ENCODE measurements at regions not wholly inside any gene's neighbourhood (a gene's known extent, or its start where the extent isn't known, plus 50 kb on each side); places are given as distances from the start of the nearest gene placed in this dataset.

- no peak for DNase-seq (ENCODE audit: low read depth, low spot score)
Observed at GRCh38 chr6:28707387-28708282, 182.0 kb downstream of the GPX5 start.

GRCh38 chr6:28709478-28710349 lies 184.0 kb downstream of the GPX5 start:
- DNase-seq (ENCODE audit: low read depth, low spot score): no peak

- DNase-seq (ENCODE audit: low read depth, low spot score): no peak
Observed at GRCh38 chr6:28710466-28711191, 184.9 kb downstream of the GPX5 start.

- DNase-seq (ENCODE audit: low read depth, low spot score): no peak
Observed at GRCh38 chr6:28711325-28711724, 185.6 kb downstream of the GPX5 start.

- DNase-seq (ENCODE audit: low read depth, low spot score): no peak
Observed at GRCh38 chr6:28711788-28712341, 186.2 kb downstream of the GPX5 start.

- no peak for DNase-seq (ENCODE audit: low read depth, low spot score)
Observed at GRCh38 chr6:28712982-28713381, 187.3 kb downstream of the GPX5 start.

- DNase-seq (ENCODE audit: low read depth, low spot score): no peak
Observed at GRCh38 chr6:28719275-28719940, 193.7 kb downstream of the GPX5 start.

- no peak for DNase-seq (ENCODE audit: low read depth, low spot score)
Observed at GRCh38 chr6:28720357-28721231, 194.9 kb downstream of the GPX5 start.

GRCh38 chr6:28721372-28721771 lies 195.7 kb downstream of the GPX5 start:
- DNase-seq (ENCODE audit: low read depth, low spot score): no peak

- no peak for DNase-seq (ENCODE audit: low read depth, low spot score)
Observed at GRCh38 chr6:28724395-28724794, 198.7 kb downstream of the GPX5 start.

- no peak for DNase-seq (ENCODE audit: low read depth, low spot score)
Observed at GRCh38 chr6:28725274-28725809, 198.4 kb downstream of the TRIM27 start.

- no peak for DNase-seq (ENCODE audit: low read depth, low spot score)
Observed at GRCh38 chr6:28725890-28726348, 197.9 kb downstream of the TRIM27 start.

GRCh38 chr6:28726569-28727309 lies 197.0 kb downstream of the TRIM27 start:
- no peak for DNase-seq (ENCODE audit: low read depth, low spot score)

- no peak for DNase-seq (ENCODE audit: low read depth, low spot score)
Observed at GRCh38 chr6:28727559-28728211, 196.1 kb downstream of the TRIM27 start.

GRCh38 chr6:28729501-28730402 lies 194.0 kb downstream of the TRIM27 start:
- DNase-seq (ENCODE audit: low read depth, low spot score): no peak

- DNase-seq (ENCODE audit: low read depth, low spot score): no peak
Observed at GRCh38 chr6:28732052-28732451, 191.7 kb downstream of the TRIM27 start.

- DNase-seq (ENCODE audit: low read depth, low spot score): no peak
Observed at GRCh38 chr6:28734443-28734959, 189.3 kb downstream of the TRIM27 start.

All from smooth muscle cell of the brain vasculature (primary cell).